NCI-H2227 (cell line): ENCODE measurements at regions not wholly inside any gene's neighbourhood (a gene's known extent, or its start where the extent isn't known, plus 50 kb on each side); places are given as distances from the start of the nearest gene placed in this dataset.
"Not testable (repeated sequence)": the region's sequence is repeated elsewhere in the genome, so short reads cannot be mapped to it uniquely, and the experiment has no call there.

Experiments
- DNase-seq: peaks from one replicate; lab custom pipeline; 2025; ENCODE audit not compliant: unreplicated experiment; lab: John Stamatoyannopoulos, UW

DNA sequence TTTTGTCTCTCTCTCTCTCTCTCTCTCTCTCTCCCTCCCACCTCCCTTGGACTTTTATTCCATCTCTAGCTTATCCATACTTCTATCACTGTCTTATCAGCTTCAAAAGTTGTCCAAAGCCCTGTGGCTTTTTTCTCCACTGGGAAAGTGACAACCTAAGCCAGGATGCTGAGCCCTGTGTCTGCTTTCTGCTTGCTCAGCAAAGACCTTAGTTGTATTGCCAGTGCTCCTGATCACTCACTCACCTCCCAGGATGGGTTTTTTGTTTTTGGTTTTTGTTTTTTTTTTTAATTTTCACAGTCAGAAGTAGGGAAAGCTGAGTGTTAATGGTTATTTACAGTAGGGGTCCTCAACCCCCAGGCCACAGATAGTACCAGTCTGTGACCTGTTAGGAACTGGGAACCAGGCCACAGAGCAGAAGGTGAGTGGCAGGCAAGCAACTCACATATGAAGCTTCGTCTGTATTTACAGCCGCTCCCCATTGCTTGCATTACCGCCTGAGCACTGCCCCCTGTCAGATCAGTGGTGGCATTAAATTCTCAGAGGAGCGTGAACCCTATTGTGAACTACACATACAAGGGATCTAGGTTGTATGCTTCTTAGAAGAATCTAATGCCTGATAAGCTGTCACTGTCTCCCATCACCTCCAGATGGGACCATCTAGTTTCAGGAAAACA, 125.0 kb upstream of the ID4 start:
- DNase-seq, result no peak

DNA sequence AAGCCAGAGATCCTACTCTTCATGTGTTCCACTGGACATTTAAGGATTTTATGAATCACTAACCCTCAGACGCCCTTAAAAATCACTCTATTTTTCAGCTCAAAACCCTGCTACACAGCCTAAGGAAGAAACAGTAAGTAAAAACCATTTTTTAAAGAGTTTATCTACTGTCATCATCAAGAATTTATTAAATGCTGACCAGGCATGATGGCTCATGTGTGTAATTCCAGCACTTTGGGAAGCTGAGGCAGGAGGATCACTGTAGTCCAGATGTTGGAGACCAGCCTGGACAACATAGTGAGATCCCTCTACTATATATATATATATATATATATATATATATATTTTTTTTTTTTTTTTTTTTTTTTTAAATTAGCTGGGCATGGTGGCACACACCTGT, 124.2 kb upstream of the ID4 start:
- no peak for DNase-seq

DNA sequence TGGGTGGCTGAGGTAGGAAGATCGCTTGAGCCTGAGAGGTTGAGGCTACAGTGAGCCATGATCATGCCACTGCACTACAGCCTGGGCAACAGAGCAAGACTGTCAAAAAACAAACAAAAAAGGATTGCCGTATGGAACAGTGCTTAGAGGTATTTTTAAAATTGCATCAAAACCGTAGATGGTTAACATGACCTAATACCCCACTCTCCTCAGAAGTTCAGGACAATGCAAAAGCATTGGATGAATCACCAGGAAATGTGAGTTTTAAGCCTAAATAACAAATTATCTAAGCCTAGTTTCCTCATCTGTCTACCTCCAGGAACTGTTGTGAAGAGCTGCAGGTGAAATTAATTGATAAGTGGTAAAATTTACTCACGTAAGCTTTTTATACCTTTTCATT, 123.8 kb upstream of the ID4 start:
- DNase-seq, result no peak

DNA sequence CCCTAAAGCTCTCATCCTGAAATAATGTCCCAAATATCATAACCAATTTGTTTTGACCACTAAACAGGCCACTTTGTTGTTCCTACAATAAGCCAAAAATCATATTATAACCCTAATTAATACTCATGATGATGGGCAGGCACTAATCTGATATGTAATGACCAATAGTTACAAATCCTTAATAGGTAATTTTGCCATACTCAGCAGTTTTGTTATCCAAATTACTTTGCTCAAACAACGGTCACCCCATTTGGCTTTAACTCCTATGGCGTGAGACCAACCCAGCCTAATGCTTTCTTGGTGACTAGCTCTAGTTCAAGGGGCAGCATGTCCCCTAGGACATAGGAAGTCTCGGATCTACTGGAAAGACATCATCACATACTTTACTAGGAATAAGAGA, 123.2 kb upstream of the ID4 start:
- DNase-seq, result no peak

DNA sequence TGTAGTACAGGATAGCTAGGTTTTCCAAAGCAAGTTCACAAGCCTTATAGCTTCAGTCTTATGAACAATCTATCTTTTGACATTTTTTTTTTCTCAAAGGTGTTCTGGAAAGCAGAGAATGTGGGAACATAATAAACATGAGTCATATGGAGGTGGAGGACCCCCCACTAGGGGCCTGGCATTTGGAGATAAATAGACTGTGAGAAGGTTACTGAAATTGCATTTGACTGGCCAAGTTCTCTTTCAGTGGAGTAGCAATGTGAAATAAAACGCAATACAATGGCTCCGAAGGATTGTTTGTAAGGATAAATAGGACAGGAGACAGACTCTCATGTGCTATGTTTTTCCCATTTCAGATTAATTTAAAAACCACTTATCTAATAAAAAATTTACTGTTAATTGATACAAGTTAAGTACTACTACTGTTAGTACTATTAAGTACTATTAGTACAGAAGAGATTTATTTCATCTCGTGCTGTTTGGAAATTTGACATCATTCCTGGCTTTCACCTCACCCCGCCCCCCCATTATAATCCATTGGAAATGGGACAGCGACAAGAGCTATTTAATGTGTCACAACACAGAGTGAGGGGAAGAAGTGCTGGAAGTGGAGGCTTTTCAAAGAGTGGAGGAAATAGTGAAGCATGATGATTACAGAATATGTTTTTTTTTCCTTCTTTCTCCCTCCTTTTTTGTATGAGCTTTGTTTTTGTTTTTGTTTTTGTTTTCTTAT, 122.6 kb upstream of the ID4 start:
- DNase-seq, result no peak

DNA sequence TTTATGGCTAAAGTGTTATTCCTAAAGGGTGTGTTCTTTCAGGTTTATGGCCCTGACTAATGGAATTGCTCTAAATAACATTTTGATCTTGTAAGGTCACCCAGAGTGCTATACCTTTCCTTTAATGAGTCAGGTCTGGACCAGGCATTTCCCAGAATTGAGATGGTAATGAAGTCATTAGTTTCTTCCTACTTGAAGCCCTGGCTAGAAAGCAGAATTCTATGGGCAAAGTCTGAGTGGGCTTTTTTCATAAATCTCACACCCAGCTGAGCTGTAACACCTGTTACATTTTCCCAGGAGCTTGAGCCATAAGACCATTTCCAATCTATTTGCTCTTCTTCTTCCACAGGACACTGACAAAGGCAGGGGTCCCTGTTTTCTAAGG, 122.0 kb upstream of the ID4 start:
- no peak for DNase-seq

DNA sequence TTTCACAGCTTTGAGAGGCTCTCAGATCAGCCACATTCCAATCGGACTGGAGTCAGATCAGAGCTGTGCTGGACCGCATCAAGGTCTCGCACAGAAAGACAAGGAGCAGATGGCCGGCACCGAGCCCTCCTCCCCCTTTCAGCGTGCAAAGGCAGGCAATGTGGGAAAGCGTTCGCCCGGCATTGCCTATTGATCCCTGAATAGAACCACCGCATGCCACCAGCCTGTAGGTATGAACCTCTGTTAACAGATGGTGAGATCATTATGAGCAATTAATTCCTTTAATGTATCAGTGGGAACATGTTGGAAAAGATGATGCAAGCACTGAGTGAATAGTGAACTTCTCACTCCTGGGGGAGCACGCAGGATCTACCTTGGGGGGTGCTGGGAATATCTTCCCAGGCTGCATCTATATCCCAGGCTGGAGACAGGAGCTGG, 117.5 kb upstream of the ID4 start:
- no peak for DNase-seq

DNA sequence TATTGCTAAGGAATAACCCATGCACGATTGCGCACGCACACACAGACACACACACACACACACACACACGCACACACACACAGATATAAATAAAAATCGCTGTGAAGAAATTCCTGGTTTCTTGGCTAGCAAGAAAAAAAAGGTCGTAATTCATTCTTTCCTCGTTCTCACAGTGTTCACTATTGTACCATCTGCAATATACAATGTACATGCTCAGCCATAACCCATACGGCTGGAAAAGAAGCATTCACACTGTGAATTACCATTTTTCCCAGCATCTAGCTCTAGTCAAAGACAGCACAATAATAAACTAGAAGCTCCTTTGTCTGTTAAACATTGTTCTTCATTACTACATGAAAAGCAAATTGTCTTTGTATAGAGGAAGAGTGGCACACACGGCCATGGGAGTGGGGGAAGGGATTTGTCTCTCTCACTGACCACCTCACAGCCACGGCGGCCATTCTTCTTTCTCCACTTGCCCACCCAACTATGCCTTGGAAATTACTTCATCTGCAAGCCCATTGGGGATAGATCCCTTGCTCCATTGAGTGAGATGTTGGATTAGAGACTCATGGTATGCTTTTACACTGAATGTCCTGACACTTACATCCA, 115.3 kb upstream of the ID4 start:
- no peak for DNase-seq

DNA sequence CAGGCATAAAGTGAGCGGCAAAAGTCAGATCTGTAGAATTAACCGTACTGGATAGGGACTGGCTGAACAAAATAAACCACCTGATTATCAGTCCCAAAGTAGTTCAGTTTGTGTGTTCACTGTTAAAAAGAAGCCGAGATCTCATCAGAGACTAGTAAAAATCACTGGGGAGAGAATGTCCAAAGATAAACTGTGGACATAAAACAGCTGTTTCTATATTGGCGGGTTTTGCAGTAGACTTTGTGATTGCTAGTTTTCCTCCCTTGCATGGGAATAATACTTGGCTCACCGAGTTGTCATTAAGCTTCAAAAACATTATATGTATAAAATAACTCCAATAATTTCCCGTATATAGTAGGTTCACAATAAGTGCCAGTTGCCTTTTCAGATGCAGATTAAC, 114.2 kb upstream of the ID4 start:
- no peak for DNase-seq

DNA sequence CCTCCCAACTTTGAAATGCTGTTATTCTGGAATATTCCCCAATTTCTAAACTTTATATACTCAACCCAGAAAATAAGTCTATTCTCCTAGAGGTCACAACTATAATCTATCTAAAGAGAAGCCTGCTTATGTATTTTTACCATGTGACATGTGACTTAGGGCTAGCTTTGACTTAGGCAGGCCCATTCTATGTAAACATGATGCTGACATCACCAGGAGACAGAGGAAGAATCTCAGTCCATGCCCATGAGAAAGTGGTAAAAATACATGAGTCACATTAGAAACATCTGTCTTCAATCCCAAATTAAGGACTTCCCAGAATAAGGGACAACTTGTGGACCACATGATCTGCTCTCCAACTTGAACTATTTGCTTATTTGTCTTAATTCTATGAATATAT, 113.6 kb upstream of the ID4 start:
- no peak for DNase-seq

DNA sequence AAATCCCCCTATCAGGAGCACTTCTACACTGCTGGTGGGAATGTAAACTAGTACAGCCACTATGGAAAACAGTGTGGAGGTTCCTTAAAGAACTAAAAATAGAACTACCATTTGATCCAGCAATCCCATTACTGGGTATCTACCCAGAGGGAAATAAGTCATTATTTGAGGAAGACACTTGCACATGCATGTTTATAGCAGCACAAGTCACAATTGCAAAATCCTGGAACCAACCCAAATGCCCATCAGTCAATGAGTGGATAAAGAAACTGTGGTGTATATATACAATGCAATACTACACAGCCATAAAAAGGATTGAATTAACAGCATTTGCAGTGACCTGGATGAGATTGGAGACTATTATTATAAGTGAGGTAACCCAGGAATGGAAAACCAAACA, 111.7 kb upstream of the ID4 start:
- not testable (repeated sequence) for DNase-seq

DNA sequence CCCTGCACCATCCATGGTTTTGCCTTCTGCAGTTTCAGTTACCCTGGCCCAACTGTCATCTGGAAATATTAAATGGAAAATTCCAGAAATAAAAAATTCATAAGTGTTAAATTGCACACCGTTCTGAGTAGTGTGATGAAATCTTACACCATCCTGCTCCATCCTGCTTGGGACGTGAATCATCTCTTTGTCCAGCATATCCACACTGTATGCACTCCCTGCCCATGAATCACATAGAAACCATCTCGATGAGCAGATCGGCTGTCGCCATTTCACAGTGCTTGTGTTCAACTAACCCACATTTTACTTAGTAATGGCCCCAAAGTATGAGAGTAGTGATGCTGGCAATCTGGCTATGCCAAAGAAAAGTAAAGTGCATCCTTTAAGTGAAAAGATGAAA, 105.9 kb upstream of the ID4 start:
- DNase-seq, result no peak

DNA sequence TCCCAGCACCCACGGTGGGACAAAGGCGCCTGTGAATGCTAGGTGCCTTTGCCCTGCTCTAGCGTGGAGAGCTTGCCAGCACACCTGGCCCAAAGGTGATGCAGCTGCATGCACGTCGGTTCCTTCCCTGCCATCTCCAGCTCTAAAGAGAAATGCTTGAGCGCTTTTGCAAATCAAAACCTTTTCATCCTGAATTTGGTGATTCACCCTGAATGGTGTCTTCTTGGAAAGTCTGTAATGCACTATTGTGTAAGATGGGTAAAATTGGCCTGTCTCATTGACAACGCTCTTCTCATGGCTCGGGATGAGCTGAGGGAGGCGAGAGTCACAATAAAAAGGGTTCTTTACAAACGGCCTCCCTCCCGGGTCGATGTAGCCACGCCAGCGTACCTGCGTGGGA, 103.1 kb upstream of the ID4 start:
- DNase-seq, result no peak

DNA sequence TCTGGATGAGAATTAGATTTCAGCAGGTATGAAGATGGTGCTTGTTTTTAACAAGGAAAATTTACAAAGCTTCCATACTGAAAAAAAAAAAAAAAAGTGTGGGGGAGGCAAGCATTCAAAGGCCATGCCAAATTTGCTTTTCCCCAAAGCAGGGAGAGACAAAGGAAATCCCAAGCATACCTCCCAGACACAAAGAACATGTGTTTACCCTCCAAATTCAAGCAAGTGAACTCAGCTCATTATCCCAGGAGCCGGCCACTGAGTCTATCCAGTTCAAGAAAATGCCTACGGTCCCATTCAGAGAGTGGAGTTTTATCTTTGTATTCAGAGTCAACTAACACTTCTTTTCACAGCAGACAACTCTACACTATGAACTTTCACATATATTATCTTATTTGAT, 102.7 kb upstream of the ID4 start:
- no peak for DNase-seq

DNA sequence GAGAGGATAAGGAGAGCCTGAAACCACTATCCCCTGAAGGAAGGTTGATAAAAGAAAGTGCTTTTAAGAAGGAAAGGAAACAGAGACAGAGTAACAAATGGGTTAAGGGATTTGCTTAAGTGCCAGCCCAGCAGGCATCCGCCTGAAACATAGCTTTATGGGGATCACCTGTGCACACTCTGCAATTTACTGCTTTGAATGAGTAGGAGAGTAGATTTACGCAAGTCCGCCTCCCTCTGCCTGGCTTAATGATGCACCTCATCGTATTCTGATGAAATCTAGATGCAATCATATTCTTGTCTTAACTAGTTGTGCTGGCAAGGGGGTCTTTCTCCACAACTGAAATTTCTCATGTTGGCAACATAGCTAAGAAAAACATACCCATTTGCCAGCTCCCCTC, 101.1 kb upstream of the ID4 start:
- peak; percentile 41 for DNase-seq

DNA sequence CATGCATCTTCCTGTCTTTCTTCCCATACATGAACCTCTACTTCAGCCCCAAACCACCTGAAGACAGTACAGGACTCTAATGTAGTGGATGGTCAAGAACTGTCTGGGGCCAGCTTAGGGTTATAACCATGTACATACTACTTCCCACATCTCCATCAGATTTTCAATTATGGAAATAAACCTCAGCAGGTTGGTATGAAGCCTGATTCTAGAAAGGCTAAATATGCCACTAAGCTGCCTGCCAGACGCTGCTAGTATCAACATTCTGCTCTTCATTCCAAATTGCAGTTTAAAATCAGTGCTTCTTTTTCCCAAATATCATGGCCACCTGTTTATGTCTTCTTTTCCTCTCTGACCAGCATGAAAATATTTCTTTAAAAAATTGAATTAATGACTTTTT, 99.2 kb upstream of the ID4 start:
- no peak for DNase-seq

DNA sequence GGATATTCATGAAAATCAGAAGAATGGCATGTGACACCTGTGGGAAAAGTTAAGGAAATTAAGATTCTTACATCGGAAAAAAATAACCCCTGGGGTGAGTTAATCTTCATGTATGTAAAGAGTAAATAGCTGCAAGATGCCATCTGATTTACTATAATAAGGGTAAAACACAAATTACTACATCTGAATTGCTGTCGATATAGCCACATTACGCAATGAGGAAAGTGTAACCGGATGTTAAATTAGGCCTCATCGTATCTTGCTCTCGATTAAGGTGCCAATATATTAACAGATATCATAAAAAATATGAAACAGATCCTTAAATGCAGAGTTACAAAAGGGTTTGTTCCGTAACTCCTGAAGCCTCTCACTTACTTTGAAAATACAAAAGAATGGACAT, 87.4 kb upstream of the ID4 start:
- no peak for DNase-seq

DNA sequence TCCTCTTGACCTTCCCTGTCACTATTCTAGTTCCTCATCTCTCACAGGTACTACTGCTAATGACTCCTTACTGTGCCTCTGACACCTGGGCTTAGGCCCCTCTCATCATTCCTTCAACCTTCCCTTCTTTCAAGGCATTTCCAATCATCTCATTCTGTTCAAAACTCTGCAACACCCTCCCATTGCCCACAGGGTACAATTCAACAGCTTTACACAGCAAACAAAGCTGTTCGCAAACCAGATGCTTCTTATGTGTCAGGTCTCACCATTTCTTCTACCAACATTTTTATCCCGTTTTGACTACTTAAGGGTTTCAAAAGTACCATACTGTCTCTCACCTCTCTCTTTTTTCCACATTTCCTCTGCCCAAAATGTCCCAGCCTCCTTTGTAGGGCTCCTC, 84.4 kb upstream of the ID4 start:
- DNase-seq, result no peak

DNA sequence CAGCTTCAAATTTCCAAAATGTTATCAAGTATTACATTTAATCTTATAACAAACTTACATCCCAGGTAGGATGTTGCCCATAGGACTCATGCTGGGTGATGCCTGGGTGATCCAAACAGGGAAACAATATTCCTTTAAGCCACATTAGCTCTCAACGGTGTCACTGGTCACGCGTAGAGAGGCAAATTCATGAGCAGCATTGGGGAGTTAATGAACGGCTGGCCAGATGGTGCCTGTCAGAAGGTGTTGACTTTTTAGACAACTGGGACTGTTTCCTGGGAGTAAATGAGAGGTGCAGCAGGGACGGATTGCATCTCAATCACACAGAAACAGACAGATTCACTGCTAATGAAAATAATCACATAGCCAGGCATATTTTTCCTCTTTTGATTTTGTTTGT, 83.3 kb upstream of the ID4 start:
- no peak for DNase-seq

DNA sequence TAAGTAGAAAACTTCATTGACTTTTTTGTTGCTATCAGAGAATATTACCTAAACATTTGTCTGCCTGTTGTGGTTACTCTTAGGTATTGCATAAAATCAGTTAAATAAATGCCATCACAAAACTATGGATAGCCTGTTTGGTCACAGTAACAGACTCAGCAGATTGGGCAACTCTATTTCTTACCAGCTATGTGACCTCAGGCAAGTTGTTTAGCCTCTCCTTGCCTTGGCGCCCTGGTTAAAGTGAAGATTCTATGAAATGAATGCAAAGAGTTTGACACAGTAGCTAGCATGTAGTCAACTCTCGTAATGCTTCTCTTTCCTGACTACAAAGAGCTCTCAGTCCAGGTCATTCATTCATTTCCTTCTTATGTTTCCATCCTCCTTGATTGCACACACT, 82.5 kb upstream of the ID4 start:
- no peak for DNase-seq

DNA sequence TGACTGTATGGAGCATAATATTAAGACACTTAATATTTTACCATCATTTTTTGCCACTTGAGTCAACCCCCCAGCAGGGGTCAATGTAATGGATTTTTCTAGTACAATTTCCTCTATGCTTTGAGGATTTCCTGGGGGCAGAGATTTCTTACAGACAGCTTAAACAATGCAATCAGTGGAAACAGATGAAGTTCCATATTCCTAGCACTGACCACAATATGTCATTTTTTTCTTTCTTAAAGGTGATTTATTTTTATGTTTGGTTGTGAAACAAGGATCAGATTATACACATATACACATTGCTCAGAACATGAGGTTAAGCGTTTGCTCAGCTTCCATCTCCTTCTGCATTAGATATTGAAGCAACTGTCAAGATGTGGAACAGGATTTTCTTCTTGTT, 82.0 kb upstream of the ID4 start:
- no peak for DNase-seq

DNA sequence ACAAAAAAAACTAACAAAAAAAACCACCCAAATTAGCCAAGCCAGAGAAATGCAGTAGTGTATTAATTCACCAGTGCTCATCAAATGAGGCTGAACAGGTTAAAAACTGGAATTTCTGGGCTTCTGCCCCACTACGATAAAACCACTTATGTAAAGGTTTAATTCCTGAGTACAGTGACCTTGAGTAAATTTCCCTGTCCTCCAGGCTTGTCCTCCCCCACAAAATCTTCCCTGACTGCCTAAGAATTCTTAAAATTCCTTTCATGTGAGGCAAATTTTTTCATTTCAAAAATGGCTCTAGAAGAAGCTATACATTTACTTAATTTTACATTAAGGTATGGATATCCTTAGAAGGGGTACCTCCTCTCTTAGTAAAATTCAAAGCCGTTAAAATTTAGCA, 80.1 kb upstream of the ID4 start:
- DNase-seq, result no peak
